ENCODE measurements at regions not wholly inside any gene's neighbourhood (a gene's known extent, or its start where the extent isn't known, plus 50 kb on each side); places are given as distances from the start of the nearest gene placed in this dataset.

GRCh38 chr10:7484456-7485243 is 73.8 kb upstream of the SFMBT2 start:
- TF ChIP-seq CTCF (IDR thresholded peaks at IDR 0.05) (no peak), POLR2A (IDR thresholded peaks at IDR 0.05) (no peak), POLR2AphosphoS5 (IDR thresholded peaks at IDR 0.05) (no peak)
- no peak overlapping the region for H3K27ac ChIP-seq
- H3K27me3 ChIP-seq = no peaks in the 10 kb centered on the region
- H3K4me3 ChIP-seq = no peak overlapping the region
- no peaks in the 10 kb centered on the region for H3K9me3 ChIP-seq
- no peaks in the 10 kb centered on the region for H3K36me3 ChIP-seq
- intact Hi-C loops (cut with DNase I; ENCODE audit: low total_unique reads) = no loop called here
- DNase-seq (ENCODE audit: low spot score in 2 of 2) = peak in 1 of 2 donors; percentile 20
- H3K4me1 ChIP-seq = no peaks in the 10 kb centered on the region

DNA sequence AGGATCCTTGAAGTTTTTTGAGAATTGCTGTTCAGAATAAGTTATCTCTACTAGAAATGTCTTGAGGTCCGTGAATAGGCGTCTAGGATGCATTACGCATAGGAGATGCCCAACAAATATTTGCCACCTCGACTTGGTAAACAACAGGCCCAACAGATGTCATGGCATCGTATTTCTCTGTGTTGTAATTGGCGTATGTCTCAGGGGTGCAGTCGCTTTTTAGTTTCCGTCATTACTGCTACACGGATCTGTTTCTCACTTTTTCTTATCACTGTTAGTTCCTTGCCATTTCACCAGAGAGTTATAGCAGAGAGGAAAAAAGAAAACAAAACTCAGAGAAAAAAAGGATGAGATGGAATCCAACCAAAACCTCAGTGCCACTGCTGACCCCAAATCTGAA is 73.0 kb upstream of the SFMBT2 start:
- no peak for TF ChIP-seq POLR2A (IDR thresholded peaks at IDR 0.05)
- TF ChIP-seq POLR2AphosphoS5 (IDR thresholded peaks at IDR 0.05) = no peak
- no peak for TF ChIP-seq CTCF (IDR thresholded peaks at IDR 0.05)
- Histone ChIP-seq H3K4me1 (no peaks in the 10 kb centered on the region), H3K9me3 (no peaks in the 10 kb centered on the region), H3K27ac (no peak overlapping the region), H3K4me3 (no peak overlapping the region), H3K27me3 (no peaks in the 10 kb centered on the region), H3K36me3 (no peaks in the 10 kb centered on the region)
- no peak for DNase-seq (ENCODE audit: low spot score in 2 of 2)
- intact Hi-C loops (cut with DNase I; ENCODE audit: low total_unique reads) = no loop called here

GRCh38 chr10:7482992-7483391 is 72.2 kb upstream of the SFMBT2 start:
- no peak for DNase-seq (ENCODE audit: low spot score in 2 of 2)
- no peak overlapping the region for H3K4me3 ChIP-seq
- intact Hi-C loops (cut with DNase I; ENCODE audit: low total_unique reads) = no loop called here
- no peaks in the 10 kb centered on the region for H3K36me3 ChIP-seq
- no peaks in the 10 kb centered on the region for H3K27me3 ChIP-seq
- TF ChIP-seq POLR2AphosphoS5 (IDR thresholded peaks at IDR 0.05) (no peak), CTCF (IDR thresholded peaks at IDR 0.05) (no peak), POLR2A (IDR thresholded peaks at IDR 0.05) (no peak)
- no peaks in the 10 kb centered on the region for H3K9me3 ChIP-seq
- no peak overlapping the region for H3K27ac ChIP-seq
- H3K4me1 ChIP-seq = no peaks in the 10 kb centered on the region

DNA sequence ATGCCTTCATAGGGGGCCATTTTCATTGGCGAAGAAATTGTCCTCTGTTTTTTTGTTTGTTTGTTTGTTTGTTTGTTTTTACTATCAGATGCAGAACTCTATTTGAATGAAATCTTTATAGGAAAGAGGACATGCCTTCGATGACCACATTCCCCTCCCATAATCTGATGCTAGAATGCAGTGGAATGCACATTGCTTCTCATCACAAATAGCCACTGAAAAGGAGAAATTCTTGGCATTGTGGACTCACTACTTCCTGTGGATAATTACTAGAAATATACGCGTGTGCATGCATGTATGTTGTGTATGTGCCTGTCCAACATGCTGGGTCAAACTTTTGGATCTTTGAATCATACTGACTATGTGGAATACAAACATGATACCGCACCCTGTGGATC is 70.5 kb upstream of the SFMBT2 start:
- no peak for DNase-seq (ENCODE audit: low spot score in 2 of 2)
- Histone ChIP-seq H3K9me3 (no peaks in the 10 kb centered on the region), H3K27ac (no peak overlapping the region), H3K4me3 (no peak overlapping the region), H3K27me3 (no peaks in the 10 kb centered on the region), H3K36me3 (no peaks in the 10 kb centered on the region), H3K4me1 (no peaks in the 10 kb centered on the region)
- intact Hi-C loops (cut with DNase I; ENCODE audit: low total_unique reads) = no loop called here
- TF ChIP-seq CTCF (IDR thresholded peaks at IDR 0.05) = no peak
- no peak for TF ChIP-seq POLR2A (IDR thresholded peaks at IDR 0.05)
- no peak for TF ChIP-seq POLR2AphosphoS5 (IDR thresholded peaks at IDR 0.05)

DNA sequence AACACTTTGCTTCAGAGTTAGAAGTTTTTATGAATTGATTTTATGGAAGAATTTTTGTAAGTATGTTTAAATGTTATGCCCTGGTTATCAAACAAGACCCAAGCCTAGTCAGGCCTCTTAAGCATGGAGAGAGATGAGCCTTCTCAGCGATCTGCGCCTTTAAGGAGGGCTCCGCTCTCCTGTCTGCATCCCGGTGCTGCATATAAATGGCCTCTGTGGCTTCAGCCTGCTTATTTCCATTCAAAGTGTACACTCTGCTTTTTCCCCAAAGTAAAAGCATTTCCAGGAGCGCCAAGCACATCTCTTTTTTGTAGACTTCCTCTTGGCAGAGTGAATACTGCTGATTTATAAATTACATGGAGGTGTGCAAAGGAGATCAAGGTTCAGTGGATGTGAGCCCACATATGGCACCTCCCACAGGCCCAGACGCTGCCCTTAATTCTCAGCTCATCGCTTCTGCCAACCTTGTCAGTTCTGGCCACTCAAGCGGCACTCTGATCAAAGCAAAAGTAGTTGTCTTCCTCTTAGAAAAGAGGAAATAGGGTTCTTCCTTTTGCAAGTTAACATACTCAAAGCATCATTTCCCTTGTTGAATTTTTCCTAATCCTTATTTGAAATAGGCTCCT is 70.0 kb upstream of the SFMBT2 start:
- DNase-seq (ENCODE audit: low spot score in 2 of 2) = no peak
- intact Hi-C loops (cut with DNase I; ENCODE audit: low total_unique reads) = no loop called here
- Histone ChIP-seq H3K27ac (no peak overlapping the region), H3K9me3 (no peaks in the 10 kb centered on the region), H3K36me3 (no peaks in the 10 kb centered on the region), H3K4me1 (no peaks in the 10 kb centered on the region), H3K4me3 (no peak overlapping the region), H3K27me3 (no peaks in the 10 kb centered on the region)
- no peak for TF ChIP-seq POLR2AphosphoS5 (IDR thresholded peaks at IDR 0.05)
- TF ChIP-seq CTCF (IDR thresholded peaks at IDR 0.05) = no peak
- TF ChIP-seq POLR2A (IDR thresholded peaks at IDR 0.05) = no peak

All from breast epithelium (tissue), 4 donors.